ENCODE measurements at regions not wholly inside any gene's neighbourhood (a gene's known extent, or its start where the extent isn't known, plus 50 kb on each side); places are given as distances from the start of the nearest gene placed in this dataset.

DNA sequence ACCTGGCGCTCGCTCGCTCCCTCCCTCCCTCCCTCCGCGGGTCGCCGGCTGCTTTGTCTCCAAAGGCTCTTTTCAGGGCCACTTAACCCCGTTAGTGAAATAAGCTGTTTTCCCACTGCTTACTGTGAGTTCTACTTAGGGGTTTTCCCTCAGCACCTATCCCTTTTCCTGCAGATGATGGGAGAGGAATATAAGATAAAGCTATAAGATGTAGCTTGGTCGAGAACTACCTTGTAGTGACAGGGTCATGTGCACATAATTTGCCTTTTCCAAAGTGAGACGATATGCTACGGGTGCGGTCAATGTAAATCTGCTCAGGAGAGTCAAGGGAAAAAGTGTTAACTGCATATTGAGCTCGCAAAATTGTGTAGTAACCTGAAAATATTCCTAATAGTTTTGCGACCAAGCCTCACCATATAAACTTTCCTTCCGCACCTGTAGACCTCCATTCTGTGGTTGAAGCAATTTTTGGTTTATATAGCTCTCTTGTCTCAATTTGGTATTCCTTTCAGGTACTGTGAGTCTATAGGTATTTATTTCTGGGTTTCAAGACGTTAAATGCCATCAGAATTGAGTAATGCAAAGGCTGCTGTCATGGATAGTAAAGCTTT, 55.8 kb upstream of the BOLA1 start:
- TF ChIP-seq ZNF114 (tag by site-specific recombination; IDR thresholded peaks at IDR 0.05) (no peak), ZNF350 (tag by site-specific recombination; IDR thresholded peaks at IDR 0.05) (no peak), CTCF (tag by site-specific recombination; IDR thresholded peaks at IDR 0.05) (no peak)
